ENCODE measurements at regions not wholly inside any gene's neighbourhood (a gene's known extent, or its start where the extent isn't known, plus 50 kb on each side); places are given as distances from the start of the nearest gene placed in this dataset.

GRCh38 chr10:130884456-130884855, 427.1 kb downstream of the TCERG1L start:
- DNase-seq (ENCODE audit: low read depth in 2 of 3, low spot score in 1 of 3) = no peak

DNA sequence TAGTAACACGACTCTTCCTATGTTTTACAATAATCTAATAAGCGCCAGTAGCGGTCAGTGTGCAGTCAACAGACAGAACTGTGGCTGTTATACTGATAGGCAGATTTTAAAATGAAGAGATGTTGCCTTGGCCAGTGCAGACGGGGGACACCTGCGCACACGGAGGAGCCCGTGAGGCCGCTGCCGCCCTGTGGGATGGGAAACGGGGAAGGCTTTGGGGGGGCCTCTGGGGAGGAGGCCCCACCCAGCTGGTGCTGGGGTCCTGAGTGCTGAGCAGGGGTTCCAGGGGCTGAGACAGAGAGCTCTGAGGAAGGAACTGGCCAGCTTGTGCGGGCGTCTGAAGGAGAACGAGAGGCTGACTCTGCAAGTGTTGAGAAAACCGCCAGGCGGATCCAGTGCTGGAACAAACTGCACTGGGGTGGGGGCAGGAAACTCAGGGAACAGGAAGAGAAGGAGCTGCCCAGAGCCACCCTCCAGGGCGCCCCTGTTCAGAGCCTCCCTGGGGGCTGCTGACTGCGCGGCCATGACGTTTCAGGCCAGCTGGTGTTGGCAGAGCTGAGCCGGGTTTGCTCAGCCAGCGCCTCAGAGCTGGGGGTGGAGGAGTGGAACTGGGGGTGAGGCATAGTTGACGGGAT, 426.4 kb downstream of the TCERG1L start:
- DNase-seq (ENCODE audit: low read depth in 2 of 3, low spot score in 1 of 3) = no peak

DNA sequence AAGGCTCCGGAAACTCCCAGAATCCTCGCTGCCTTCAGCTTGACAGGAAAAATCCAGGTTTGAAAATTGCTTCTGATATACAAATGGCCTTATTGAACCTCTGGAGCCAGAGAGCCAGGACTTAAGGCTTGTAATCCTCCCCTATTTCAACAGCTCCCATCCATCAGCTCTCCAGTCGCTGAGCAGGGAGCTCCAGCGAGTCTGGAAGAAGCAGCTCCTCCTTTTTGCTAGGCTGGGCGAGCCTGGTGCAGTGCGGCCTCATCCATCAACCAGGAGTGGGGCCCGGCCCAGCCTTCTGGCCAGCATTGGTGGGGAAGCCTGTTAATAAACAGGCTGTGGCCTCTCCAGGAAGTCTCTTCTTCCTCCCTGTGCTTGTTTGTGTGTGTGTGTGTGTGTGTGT, 424.4 kb downstream of the TCERG1L start:
- DNase-seq (ENCODE audit: low read depth in 2 of 3, low spot score in 1 of 3) = no peak

DNA sequence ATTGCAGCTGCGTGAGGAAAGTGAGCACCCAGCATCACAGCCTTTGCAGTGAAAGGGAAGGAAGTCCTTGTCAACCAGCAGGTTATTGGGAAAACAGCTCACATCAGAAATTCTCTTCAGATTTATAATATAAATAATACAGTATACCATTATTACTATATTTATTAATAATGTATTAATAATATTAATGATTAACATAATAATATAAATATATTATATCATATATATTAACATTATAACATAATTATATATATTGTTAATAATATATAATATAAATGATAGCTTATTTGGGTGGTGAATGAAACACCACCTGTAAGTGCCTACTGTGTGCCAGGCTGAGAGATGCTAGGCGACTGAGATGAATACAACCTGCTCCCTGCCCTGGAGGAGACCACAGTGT, 423.0 kb downstream of the TCERG1L start:
- no peak for DNase-seq (ENCODE audit: low read depth in 2 of 3, low spot score in 1 of 3)

- DNase-seq (ENCODE audit: low read depth in 2 of 3, low spot score in 1 of 3) = no peak
Measured at GRCh38 chr10:130889240-130889639, 422.3 kb downstream of the TCERG1L start.

DNA sequence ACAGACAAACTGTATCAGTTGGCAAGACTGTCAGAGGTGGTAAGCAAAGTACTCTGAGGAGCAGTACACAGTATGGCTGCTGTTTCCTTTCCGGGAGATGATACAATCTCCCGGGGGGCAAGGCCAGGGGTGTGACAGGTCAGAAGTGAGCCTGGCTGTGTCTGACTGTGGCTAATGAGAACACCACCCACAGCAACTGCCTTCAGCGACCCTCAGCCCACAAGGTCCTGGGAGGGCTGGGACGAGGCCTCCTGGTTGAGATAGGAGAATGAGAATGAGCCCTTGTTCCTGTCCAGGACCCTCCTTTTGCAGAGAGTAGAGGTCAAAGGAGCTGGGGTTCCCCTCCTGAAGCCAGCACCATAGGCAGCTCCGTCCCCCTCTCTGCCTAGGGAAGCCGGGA, 421.7 kb downstream of the TCERG1L start:
- no peak for DNase-seq (ENCODE audit: low read depth in 2 of 3, low spot score in 1 of 3)

- no peak for DNase-seq (ENCODE audit: low read depth in 2 of 3, low spot score in 1 of 3)
Measured at GRCh38 chr10:130891066-130891465, 420.5 kb downstream of the TCERG1L start.

DNA sequence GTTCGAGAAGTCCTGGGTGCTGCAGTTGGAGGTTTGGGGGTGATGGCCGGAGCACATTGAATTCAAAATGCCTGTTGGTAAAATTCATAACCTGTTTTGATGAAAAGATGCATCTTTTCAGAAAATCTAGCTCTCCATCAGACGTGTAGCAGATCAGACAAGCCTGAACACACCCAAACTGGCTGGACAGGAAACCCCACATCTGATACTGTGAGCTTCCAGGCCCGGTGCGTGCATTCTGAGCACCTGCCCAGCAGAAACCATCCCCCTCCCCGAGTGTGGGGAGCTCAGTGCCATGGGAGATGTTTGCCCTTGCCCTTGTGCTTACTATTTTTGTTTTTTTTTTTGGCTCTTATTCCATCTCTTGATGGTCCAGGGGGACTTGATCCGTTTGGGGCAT, 417.1 kb downstream of the TCERG1L start:
- no peak for DNase-seq (ENCODE audit: low read depth in 2 of 3, low spot score in 1 of 3)

DNA sequence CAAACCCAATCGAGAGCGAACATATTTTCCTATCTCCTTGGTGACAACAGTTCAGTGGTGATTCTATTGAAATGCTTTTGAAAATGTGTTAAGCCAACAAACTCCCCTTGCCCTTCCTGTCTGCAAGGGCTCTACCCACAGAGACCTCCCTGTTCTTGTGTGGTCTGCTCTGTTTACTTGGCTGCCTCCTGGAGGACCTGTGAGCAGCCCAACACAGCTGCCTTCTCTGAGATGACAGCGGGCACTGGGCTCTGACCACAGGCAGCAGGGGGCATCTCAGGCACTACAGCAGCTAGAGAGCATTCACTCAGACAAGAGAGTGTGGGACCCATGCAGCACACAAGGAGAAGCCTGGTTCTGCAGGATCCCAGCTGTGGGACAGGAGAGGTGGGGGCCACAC, 416.4 kb downstream of the TCERG1L start:
- no peak for DNase-seq (ENCODE audit: low read depth in 2 of 3, low spot score in 1 of 3)

GRCh38 chr10:130897815-130898214, 413.7 kb downstream of the TCERG1L start:
- no peak for DNase-seq (ENCODE audit: low read depth in 2 of 3, low spot score in 1 of 3)

DNA sequence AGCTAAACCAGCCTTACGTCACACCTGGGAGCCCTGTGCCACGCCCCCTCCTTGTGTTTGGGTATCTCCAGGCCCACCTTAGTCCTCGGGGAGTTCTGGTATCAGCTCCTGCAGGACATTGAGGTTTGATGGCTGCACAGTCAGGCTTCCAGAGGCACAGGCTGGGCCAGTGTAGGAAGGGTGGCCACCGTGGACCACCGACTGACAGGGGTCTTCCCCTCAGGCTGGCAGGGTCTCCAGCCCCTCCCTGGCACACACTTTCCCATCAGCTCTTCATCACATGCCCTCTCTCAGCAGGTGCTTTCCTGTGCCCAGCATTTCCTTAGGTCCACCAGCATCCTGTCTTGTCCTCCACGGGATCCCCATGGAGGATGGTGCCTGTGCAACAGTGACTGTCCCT, 413.1 kb downstream of the TCERG1L start:
- no peak for DNase-seq (ENCODE audit: low read depth in 2 of 3, low spot score in 1 of 3)

- no peak for DNase-seq (ENCODE audit: low read depth in 2 of 3, low spot score in 1 of 3)
Measured at GRCh38 chr10:130899856-130900255, 411.7 kb downstream of the TCERG1L start.

DNA sequence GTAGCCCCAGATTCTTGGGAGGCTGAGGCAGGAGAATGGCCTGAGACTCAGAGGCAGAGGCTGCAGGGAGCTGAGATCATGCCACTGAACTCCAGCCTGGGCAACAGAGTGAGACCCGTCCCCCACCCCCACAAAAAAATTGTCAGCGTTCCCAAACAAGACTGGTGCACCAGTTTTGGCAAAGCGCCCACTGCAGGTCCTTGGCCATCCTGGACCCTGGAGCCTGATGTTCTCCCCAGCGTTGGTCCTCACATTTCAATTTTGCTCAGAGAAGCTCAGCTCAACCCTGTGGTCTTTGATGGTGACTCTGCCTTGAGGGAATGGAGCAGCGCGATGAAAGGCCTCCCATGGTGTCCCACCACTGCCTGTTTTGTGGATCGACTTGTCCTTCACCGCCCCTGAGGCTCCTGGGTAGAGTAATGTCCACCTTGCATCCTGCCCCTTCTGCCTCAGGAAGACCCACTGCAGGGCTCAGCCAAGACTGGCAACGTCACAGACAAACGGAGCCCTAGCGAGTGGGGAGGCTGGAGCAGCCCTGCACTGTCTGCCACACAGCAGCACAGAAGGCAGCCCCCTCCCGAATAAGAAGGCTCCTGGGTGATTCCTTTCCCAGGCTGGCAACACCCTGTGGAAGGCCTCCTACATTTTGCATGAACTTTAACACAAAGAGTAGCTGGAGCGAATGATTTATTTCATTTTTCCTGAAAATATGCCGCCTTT, 410.9 kb downstream of the TCERG1L start:
- no peak for DNase-seq (ENCODE audit: low read depth in 2 of 3, low spot score in 1 of 3)

DNA sequence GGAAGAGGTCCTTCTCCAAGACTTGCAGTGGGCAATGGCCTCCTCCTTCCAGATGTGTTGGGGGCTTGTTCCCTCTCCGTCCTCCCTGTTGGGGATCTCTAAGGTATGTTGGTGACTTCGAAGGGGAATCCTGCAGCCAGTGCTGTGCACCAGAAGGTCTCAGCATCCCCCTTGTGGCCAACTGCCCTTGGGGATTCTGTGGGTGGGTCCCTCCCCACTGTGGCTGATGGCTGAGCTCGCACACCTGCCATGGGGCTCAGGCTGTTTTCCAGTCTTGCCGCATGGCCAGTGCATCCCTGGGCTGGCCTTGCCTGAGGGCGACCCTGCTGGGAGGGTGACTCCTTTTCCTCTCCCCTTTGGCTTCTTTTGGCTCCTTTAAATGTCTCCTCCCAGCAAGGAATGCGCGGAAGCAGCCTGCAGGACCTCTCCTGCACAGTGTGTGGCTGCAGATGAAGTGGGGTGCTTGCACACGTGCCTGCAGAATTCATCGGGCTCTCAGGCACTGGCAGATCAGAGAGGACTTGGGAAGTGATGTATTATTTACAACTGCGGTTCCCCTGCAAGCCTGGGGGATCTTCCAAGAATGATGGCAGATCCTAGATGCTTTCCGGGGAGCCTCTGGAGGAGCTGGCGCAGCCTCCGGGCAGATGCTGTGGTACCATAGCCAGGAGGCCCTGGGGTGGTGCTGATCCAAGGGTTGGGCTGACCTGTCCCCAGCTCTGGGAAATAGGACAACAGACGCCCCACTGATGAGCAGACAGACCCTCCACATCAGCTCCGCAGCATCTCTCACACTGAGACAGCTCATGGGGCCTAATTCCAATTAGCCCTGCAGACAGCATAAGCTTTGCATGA, 410.0 kb downstream of the TCERG1L start:
- DNase-seq (ENCODE audit: low read depth in 2 of 3, low spot score in 1 of 3) = no peak

DNA sequence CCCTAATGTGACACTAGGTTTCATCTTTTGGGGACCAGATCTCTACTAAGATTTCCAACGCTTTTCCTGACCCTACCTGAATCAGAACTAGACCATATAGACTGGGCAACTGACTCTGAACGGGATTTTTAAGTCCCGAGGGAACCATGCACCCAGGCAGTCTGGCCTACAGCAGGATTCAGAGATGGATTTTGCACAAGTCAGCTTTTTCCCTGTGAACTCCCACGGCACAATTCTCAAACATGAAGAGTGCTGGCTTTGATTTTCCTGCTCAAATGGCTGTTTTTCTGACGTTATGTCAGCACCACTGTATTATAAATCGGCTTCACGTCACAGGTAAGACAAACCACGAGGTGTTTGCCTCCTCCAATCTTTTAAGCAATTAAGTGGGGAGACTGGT, 409.1 kb downstream of the TCERG1L start:
- DNase-seq (ENCODE audit: low read depth in 2 of 3, low spot score in 1 of 3) = no peak

- DNase-seq (ENCODE audit: low read depth in 2 of 3, low spot score in 1 of 3) = no peak
Measured at GRCh38 chr10:130902929-130903328, 408.6 kb downstream of the TCERG1L start.

DNA sequence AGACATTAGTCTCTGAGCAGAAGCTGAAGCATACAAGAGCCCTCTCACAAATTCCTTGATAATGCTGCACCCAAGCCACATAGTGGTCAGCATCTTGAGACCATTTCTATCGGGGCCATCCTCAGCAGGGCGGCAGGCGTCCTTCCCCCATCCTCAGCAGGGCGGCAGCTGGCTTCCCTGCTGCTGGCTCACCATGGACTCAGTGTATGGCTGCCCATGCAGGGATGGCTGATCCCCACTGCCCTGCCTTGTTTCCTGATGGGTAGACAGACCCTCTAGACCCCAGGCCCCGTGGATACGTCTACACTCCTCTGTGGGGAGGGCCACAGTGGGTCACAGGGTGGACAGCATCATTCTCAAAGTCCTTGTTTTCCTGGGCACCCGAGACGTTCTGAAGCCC, 406.8 kb downstream of the TCERG1L start:
- DNase-seq (ENCODE audit: low read depth in 2 of 3, low spot score in 1 of 3) = no peak

- DNase-seq (ENCODE audit: low read depth in 2 of 3, low spot score in 1 of 3) = no peak
Measured at GRCh38 chr10:130905386-130905785, 406.1 kb downstream of the TCERG1L start.

DNA sequence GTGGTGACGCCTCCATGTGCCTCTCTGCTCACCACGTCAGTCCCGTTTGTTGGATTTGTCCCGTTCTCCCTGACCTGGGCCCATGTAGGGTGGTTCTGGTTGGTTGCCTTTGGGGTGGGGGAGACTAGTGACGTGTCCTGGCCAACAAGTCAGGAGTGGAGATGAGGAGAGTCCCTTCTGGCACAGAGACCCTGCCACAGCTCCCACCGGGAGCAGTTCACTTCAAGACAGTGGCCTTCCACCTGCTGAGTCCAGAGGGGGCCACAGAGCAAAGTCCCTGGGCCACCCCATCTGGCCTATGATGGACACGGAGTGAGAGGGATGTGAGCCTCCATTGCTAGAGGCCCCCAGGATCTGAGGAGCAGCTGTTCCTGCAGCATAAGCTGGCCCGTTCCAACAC, 405.6 kb downstream of the TCERG1L start:
- DNase-seq (ENCODE audit: low read depth in 2 of 3, low spot score in 1 of 3) = no peak

GRCh38 chr10:130910848-130911247, 400.7 kb downstream of the TCERG1L start:
- no peak for DNase-seq (ENCODE audit: low read depth in 2 of 3, low spot score in 1 of 3)

- DNase-seq (ENCODE audit: low read depth in 2 of 3, low spot score in 1 of 3) = no peak
Measured at GRCh38 chr10:130913844-130914243, 397.7 kb downstream of the TCERG1L start.

GRCh38 chr10:130914367-130914766, 397.2 kb downstream of the TCERG1L start:
- DNase-seq (ENCODE audit: low read depth in 2 of 3, low spot score in 1 of 3) = no peak

Measured in stimulated activated CD4-positive, alpha-beta T cell treated with anti-CD3 and anti-CD28 coated beads, Interleukin-12 subunit alpha, Interleukin-12 subunit beta, amount 100 ng/mL, for 48 hours (primary cell).